Memory B cell (primary cell): ENCODE measurements at regions not wholly inside any gene's neighbourhood (a gene's known extent, or its start where the extent isn't known, plus 50 kb on each side); places are given as distances from the start of the nearest gene placed in this dataset.

ENCODE experiments used
- ATAC-seq: fragments of 150-1000 bp; cut with Tn5 transposase; 2 replicates; pipeline ENCODE4 v1.10.0; 2021; ENCODE audit warnings: low read depth, mild to moderate bottlenecking, moderate library complexity
- DNase-seq, 2 donors: peaks; one replicate each; pipeline ENCODE4 v3.0.0; 2022; ENCODE audit warnings: low spot score in 2 of 2
- H3K27ac Mint-ChIP-seq: one replicate; pipeline ENCODE4 v1.8.0; 2022; ENCODE audit warnings: mild to moderate bottlenecking, moderate library complexity, mixed read lengths
- H3K27me3 Mint-ChIP-seq: one replicate; pipeline ENCODE4 v1.8.0; 2022; ENCODE audit warnings: mixed read lengths
- H3K36me3 Mint-ChIP-seq: one replicate; pipeline ENCODE4 v1.8.0; 2022; ENCODE audit warnings: mild to moderate bottlenecking, mixed read lengths
- H3K4me1 Mint-ChIP-seq: one replicate; pipeline ENCODE4 v1.8.0; 2022; ENCODE audit warnings: mixed read lengths
- H3K4me3 Mint-ChIP-seq: one replicate; pipeline ENCODE4 v1.8.0; 2022; ENCODE audit warnings: mild to moderate bottlenecking, moderate library complexity, mixed read lengths
- H3K9me3 Mint-ChIP-seq: one replicate; pipeline ENCODE4 v1.8.0; 2022; ENCODE audit warnings: mixed read lengths

DNA sequence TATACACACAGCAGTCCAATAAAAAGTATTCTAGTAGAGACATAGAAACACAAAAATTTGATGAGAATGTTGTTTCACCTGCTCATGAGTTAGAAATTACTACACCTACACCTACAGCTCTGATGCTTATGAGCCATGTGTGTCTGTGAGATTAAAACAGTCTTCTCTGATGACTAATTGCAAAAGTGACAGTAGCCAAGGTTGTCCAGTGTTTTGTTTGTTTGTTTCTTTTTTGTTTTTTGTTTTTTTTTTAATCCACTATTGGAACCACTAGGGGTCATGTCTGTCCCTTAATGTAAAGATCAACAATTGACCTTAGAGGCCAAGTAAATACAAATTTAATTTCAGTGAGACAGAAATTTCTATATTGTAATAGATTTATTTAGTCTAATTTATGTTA lies 423.1 kb downstream of the TEX13C start:
- Mint-ChIP-seq H3K9me3 (no peaks in the 10 kb centered on the region), H3K4me1 (no peaks in the 10 kb centered on the region), H3K36me3 (no peaks in the 10 kb centered on the region), H3K27me3 (no peaks in the 10 kb centered on the region), H3K4me3 (no peak overlapping the region), H3K27ac (no peak overlapping the region)
- DNase-seq (no peak), ATAC-seq (no peak)

DNA sequence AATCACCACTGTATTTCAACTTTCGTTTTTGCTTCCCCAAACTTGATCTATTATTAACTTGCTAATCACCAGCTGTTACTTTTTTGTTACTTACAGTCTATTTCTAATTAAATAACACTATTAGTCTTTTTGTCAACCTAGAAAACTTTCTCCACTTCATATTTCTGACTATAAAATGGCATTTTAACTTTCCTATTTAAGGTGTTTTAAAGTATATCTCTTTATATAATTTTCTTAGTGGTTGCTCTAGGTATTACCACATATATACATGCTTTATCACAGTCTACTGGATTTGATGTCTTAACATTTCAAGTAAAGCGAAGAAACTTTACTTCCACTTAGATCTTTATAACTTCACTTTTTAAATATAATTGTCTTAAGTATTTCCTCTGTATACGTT lies 421.2 kb downstream of the DCAF12L2 start:
- H3K4me3 Mint-ChIP-seq = no peak overlapping the region
- H3K36me3 Mint-ChIP-seq = no peaks in the 10 kb centered on the region
- ATAC-seq (no peak), DNase-seq (no peak)
- peaks cover 2% of the 10 kb centered on the region for H3K27me3 Mint-ChIP-seq
- no peak overlapping the region for H3K27ac Mint-ChIP-seq
- H3K4me1 Mint-ChIP-seq = no peaks in the 10 kb centered on the region
- H3K9me3 Mint-ChIP-seq = no peaks in the 10 kb centered on the region

DNA sequence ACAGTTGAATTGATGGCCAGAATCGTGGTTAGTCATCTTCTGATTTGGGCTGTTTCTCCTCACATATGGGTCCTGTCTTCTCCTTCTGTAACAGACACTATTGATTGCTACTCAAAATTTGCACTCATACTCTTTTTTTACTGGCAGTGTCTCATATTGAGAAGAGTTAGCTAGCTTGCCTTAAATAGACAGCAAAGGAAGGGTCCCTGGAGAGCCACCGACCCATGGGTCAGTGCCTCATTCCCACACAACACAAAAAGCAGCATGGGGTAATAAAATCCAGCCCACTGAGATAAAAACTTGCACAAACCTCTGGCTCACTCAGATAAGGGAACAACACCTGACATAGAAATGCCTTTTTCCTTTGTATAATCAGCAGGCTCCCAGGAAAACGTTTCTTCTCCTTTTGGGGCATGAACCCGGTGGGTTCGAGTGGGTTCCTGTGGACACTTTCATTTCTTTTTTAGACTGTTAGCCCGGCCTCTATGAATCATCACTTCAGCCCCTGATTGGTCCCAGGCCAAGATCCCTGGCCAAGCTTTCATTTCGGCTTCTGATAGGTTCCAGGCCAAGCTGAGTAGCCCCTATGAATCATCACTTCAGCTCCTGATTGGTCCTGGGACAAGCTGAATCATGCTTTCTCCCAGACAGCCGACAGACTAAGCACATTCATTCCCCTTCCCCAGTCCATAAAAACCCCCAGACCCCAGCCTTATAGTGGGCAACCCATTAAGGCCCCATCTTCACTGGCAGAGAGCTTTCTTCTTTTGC lies 408.1 kb downstream of the DCAF12L2 start:
- Mint-ChIP-seq H3K27ac (no peak overlapping the region), H3K36me3 (no peaks in the 10 kb centered on the region), H3K4me3 (no peak overlapping the region), H3K4me1 (no peaks in the 10 kb centered on the region), H3K9me3 (peaks cover 4% of the 10 kb centered on the region), H3K27me3 (no peaks in the 10 kb centered on the region)
- ATAC-seq = no peak
- no peak for DNase-seq

DNA sequence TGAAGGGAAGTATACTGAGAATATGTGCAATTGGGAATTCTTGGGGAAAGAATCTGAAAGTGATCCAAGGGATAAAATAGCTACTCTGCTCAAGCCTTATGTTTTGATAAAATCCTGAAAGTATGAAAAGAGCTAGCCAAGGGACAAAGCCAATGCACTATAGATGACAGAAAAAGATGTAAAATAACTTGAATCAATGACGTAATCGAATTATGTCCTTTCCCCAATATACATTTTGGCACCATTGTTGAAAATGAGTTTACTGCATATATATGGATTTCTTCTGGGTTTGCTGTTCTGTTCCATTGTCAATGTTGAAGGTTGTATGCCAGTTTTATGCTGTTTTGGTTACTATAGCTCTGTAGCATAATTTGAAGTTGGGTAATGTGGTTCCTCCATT lies 407.3 kb downstream of the DCAF12L2 start:
- H3K27ac Mint-ChIP-seq = no peak overlapping the region
- no peak for ATAC-seq
- H3K4me3 Mint-ChIP-seq = no peak overlapping the region
- DNase-seq = no peak
- H3K9me3 Mint-ChIP-seq = peaks cover 5% of the 10 kb centered on the region
- no peaks in the 10 kb centered on the region for H3K27me3 Mint-ChIP-seq
- H3K4me1 Mint-ChIP-seq = no peaks in the 10 kb centered on the region
- H3K36me3 Mint-ChIP-seq = no peaks in the 10 kb centered on the region

DNA sequence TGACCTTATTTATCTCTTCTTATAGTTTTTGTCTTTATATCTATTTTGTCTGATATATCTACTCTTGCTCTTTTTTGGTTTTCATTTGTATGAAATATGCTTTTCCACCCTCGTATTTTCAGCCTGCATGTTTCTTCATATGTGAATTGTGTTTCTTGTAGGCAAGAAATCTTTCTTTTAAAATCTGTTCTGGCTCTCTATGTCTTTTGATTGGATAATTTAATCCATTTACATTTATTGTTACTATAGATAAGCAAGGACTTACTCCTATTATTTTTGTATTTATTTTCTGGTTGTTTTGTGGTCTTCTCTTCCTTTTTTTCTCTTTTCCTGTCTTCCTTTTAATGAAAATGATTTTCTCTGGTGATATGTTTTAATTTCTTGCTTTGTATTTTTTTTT lies 403.1 kb downstream of the DCAF12L2 start:
- no peaks in the 10 kb centered on the region for H3K4me1 Mint-ChIP-seq
- DNase-seq (no peak), ATAC-seq (no peak)
- no peak overlapping the region for H3K4me3 Mint-ChIP-seq
- no peaks in the 10 kb centered on the region for H3K27me3 Mint-ChIP-seq
- peaks cover 9% of the 10 kb centered on the region for H3K9me3 Mint-ChIP-seq
- H3K27ac Mint-ChIP-seq = no peak overlapping the region
- no peaks in the 10 kb centered on the region for H3K36me3 Mint-ChIP-seq

DNA sequence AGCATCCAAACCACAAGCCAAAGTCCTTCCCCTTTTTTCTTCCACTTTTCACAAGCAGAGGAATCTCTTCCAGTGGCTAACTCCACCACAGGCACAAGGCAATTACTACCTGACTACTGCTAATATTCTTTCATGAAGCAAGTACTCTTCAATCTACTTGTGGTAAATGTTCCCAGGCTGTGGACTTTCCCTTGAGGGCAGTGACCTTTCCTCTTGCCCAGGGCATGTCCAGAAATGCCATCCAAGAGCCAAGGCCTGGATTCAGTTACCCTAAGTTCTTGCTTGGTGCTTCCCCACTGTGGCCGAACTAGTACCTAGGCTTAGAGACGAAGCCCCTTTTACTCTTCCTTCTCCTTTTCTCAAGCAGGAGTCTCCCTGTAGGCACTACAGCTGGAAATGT lies 400.7 kb downstream of the DCAF12L2 start:
- ATAC-seq = no peak
- Mint-ChIP-seq H3K9me3 (peaks cover 9% of the 10 kb centered on the region), H3K27me3 (no peaks in the 10 kb centered on the region), H3K4me3 (no peak overlapping the region), H3K4me1 (no peaks in the 10 kb centered on the region), H3K27ac (no peak overlapping the region), H3K36me3 (no peaks in the 10 kb centered on the region)
- no peak for DNase-seq

DNA sequence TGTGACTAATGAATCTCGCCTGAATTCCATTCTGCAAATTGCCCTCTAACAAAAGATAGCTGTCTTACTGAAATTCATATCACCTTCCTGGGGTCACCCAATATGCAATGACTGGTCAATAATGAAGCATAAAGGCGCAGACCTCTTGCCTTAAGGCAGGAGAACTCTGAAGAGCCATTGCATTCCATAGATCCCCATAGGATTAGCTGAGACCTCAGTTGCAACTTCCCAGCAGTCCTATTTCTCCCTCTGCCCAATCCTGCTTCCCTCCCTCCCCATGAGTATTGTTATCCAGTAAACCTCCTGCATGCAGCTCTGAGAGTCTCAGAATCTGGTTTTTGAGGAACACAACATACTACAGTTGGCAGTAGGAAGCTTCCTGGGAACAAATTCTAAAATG lies 396.5 kb downstream of the DCAF12L2 start:
- Mint-ChIP-seq H3K4me3 (no peak overlapping the region), H3K36me3 (no peaks in the 10 kb centered on the region), H3K27me3 (no peaks in the 10 kb centered on the region), H3K27ac (no peak overlapping the region), H3K4me1 (no peaks in the 10 kb centered on the region), H3K9me3 (peaks cover 2% of the 10 kb centered on the region)
- ATAC-seq (no peak), DNase-seq (no peak)

DNA sequence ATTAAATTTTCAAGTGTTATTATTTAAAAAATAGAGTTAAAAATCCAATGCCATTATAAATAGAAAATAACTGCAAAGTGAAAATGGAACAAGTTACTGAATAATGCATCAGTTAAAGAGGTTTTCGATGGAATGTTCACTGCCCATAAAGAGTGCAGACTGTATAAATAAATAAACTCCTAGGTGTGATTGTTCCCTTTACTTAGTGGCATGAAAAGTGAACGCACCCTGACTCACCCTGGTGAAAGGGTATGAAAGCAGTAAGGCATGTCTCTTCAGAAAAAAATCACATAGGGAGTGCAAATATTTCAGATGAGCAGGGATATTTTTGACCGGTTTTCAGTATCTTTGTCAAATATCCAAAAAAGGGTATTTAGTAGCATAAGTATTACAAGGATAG lies 387.8 kb downstream of the DCAF12L2 start:
- Mint-ChIP-seq H3K36me3 (no peaks in the 10 kb centered on the region), H3K27me3 (no peaks in the 10 kb centered on the region), H3K4me3 (no peak overlapping the region), H3K9me3 (no peaks in the 10 kb centered on the region), H3K27ac (no peak overlapping the region), H3K4me1 (no peaks in the 10 kb centered on the region)
- no peak for DNase-seq
- ATAC-seq = no peak

DNA sequence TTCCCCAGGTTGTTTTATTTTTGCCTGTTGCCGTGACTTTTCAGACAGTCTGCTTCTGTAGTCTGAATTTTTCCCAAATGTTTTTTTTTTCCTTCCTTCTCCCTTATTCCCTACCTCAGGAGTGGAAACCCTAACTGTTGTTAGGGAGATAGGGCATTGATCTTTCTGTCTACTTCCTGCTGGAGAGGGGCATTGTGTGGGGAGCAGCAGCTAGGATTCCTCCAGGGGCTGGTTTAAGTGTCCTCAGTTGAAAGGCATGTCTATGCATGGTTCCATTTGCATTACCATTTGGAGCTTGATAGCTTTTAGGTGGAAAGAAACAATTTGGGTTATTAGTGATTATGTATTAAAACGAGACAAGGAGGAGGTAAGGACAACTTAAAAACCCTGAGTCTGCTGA lies 383.9 kb downstream of the DCAF12L2 start:
- H3K4me1 Mint-ChIP-seq = no peaks in the 10 kb centered on the region
- no peak for ATAC-seq
- no peaks in the 10 kb centered on the region for H3K36me3 Mint-ChIP-seq
- no peak for DNase-seq
- H3K27me3 Mint-ChIP-seq = no peaks in the 10 kb centered on the region
- H3K4me3 Mint-ChIP-seq = no peak overlapping the region
- no peaks in the 10 kb centered on the region for H3K9me3 Mint-ChIP-seq
- H3K27ac Mint-ChIP-seq = no peak overlapping the region

DNA sequence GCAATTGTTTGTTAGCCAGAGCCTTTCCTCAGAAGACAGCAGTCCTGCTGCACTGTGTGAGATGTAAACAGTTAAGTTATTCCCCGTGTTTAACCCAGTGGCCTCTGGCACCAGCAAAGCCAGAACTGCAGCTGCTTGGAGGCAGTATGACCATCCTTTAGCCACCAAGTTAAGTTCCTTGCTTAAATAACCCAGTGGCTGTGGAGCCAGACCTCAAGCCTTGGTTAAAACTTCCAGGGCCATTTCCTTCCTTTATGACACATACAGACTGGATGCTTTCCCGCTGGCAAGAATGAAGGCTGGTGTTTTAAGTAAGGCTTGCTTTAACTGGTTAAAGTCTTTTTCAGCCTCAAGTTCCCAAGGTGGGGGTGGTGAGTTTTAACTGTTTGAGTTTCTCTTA lies 379.8 kb downstream of the DCAF12L2 start:
- no peak for ATAC-seq
- Mint-ChIP-seq H3K9me3 (no peaks in the 10 kb centered on the region), H3K27ac (no peak overlapping the region), H3K27me3 (no peaks in the 10 kb centered on the region), H3K4me3 (no peak overlapping the region), H3K36me3 (no peaks in the 10 kb centered on the region), H3K4me1 (no peaks in the 10 kb centered on the region)
- no peak for DNase-seq

DNA sequence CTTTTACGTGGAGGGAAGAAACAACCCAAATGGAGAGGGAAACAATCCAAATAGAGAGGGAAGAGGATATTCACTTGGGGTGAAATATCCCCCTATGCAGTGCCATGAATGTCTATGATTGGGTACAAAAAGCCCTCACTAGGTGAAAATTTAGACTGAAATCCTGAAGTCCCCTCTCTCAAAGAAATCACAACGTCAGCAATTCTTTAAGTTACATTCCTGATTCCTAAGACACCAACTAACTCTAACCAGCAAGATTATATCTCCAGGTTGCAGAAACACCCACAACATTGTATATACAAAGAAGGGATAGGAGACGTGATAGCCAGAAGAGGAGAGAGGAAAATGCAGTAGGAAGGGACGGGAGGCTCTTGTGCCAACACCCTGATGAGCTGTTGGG lies 374.3 kb downstream of the DCAF12L2 start:
- H3K4me3 Mint-ChIP-seq = no peak overlapping the region

DNA sequence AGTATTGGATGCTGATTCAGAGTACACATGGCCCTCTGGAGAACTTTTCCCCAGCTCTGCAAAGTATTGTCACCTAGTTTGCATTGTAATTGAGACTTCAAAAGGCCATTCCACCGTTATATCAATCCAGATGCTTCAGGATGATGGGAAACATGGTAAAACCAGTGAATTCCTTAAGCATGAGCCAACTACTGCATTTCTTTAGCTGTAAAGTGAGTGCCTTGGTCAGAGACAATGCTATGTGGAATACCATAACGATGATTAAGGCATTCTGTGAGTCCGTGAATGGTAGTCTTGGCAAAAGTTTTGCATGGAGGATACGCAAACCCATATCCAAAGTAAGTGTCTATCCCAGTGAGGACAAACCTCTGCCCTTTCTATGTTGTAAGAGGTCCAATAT lies 355.2 kb downstream of the DCAF12L2 start:
- H3K4me1 Mint-ChIP-seq = no peaks in the 10 kb centered on the region
- H3K36me3 Mint-ChIP-seq = no peaks in the 10 kb centered on the region
- no peak for DNase-seq
- ATAC-seq = no peak
- no peaks in the 10 kb centered on the region for H3K9me3 Mint-ChIP-seq
- H3K27me3 Mint-ChIP-seq = no peaks in the 10 kb centered on the region
- no peak overlapping the region for H3K27ac Mint-ChIP-seq
- H3K4me3 Mint-ChIP-seq = no peak overlapping the region

More for the DNA sequence above, 374.3 kb downstream of the DCAF12L2 start:
- Mint-ChIP-seq H3K9me3 (no peaks in the 10 kb centered on the region), H3K36me3 (no peaks in the 10 kb centered on the region), H3K27ac (no peak overlapping the region), H3K27me3 (no peaks in the 10 kb centered on the region), H3K4me1 (no peaks in the 10 kb centered on the region)
- DNase-seq (no peak), ATAC-seq (no peak)

DNA sequence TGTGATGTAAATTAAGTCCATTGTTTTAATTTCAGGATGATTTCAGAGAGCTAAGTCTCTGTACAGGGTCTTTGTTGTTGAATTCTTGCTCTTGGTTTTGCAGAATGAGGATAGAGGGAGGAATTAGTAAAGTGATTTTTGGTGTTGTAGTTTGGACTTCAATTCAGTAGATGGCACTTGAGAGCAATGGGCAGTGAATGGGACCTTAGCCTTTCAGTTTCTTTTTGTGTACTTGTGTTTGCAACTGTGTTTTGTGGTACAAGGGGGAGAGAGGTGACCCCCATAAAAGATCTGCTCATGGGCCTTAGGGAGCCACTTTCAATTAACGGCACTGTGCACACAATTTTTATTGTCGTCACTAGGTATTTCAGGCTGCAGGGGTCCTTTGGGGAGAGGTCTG lies 340.0 kb downstream of the DCAF12L2 start:
- no peaks in the 10 kb centered on the region for H3K9me3 Mint-ChIP-seq
- no peak for ATAC-seq
- no peak overlapping the region for H3K4me3 Mint-ChIP-seq

DNA sequence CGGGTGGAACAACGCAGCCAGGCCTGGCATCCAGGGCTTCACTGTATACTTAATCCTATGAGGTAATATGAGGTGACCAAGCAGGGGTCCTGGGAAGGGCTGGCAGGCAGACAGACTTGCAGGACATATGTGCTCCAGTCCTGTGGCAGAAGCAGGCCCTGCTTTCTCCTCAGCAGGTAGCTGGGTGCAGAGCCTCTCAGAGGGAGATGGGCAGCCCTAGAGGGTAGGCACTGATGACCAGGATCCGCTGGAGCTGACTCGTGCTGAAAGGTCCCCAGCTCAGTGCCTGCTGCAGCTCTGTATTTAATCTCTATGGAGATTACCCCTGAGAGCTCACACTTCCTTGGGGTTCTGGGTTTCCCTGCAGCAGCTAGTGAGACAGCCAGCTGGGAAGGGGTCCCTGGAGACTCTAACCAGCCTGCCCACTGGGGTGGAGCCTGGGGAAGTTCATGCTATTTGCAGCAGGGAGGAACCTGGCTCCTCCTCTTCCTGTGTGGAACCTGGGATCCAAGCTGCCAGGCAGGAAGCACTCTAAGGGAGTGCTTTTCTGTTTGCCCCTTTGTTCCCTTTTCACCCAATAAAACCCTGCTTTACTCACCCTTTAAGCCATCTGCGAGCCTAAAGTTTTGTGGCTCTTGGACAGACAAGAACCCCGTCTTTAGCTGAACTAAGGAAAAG lies 339.2 kb downstream of the DCAF12L2 start:
- Mint-ChIP-seq H3K4me1 (no peaks in the 10 kb centered on the region), H3K4me3 (no peak overlapping the region), H3K27ac (no peak overlapping the region), H3K27me3 (no peaks in the 10 kb centered on the region), H3K36me3 (no peaks in the 10 kb centered on the region), H3K9me3 (no peaks in the 10 kb centered on the region)
- DNase-seq (no peak), ATAC-seq (no peak)

More for the DNA sequence above, 340.0 kb downstream of the DCAF12L2 start:
- no peak for DNase-seq
- Mint-ChIP-seq H3K27ac (no peak overlapping the region), H3K36me3 (no peaks in the 10 kb centered on the region), H3K27me3 (no peaks in the 10 kb centered on the region), H3K4me1 (no peaks in the 10 kb centered on the region)

DNA sequence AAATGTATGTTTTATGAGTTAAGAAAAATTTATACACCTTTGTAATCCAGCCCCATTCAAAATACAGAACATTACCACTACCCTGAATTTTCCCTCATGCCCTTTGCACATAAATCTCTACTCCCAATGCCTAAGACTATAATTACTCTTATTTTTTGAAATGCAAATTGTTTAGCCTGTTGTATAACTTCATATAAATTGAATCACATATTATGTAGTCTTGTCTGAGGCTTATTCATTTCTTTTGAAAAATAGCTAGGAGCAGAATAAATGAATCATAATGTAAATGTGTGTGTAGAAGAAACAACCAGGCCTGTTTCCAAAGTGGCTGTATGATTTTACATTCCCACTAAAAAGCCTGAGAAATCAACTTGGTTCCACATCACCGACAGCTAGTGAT lies 319.8 kb downstream of the DCAF12L2 start:
- ATAC-seq = no peak
- Mint-ChIP-seq H3K4me1 (no peaks in the 10 kb centered on the region), H3K9me3 (no peaks in the 10 kb centered on the region), H3K4me3 (no peak overlapping the region), H3K27ac (no peak overlapping the region), H3K27me3 (no peaks in the 10 kb centered on the region), H3K36me3 (no peaks in the 10 kb centered on the region)
- DNase-seq = no peak
